Ishikawa (cell line): ENCODE measurements at regions not wholly inside any gene's neighbourhood (a gene's known extent, or its start where the extent isn't known, plus 50 kb on each side); places are given as distances from the start of the nearest gene placed in this dataset.

ENCODE experiments used
- CEBPB ChIP-seq: IDR thresholded peaks from 2 replicates; pipeline ENCODE4 v1.6.1; 2012
- CREB1 ChIP-seq: IDR thresholded peaks from 2 replicates; pipeline ENCODE4 v1.6.1; 2012; ENCODE audit warnings: low read depth
- EGR1 ChIP-seq: IDR thresholded peaks from 2 replicates; pipeline ENCODE4 v1.6.1; 2012
- EP300 ChIP-seq: IDR thresholded peaks from 2 replicates; pipeline ENCODE4 v1.6.1; 2012; ENCODE audit warnings: borderline replicate concordance
- FOXM1 ChIP-seq: IDR thresholded peaks from 2 replicates; pipeline ENCODE4 v1.6.1; 2012; ENCODE audit warnings: low read depth, borderline replicate concordance
- MAX ChIP-seq: IDR thresholded peaks from 2 replicates; pipeline ENCODE4 v1.6.1; 2012
- RAD21 ChIP-seq: IDR thresholded peaks from 2 replicates; pipeline ENCODE4 v1.6.1; 2012; ENCODE audit warnings: low read depth
- REST ChIP-seq: IDR thresholded peaks from 2 replicates; pipeline ENCODE4 v1.6.1; 2012; ENCODE audit warnings: low read depth, mild to moderate bottlenecking
- TAF1 ChIP-seq: IDR thresholded peaks from 2 replicates; pipeline ENCODE4 v1.6.1; 2012; ENCODE audit warnings: low read depth, mild to moderate bottlenecking
- TEAD4 ChIP-seq: IDR thresholded peaks from 2 replicates; pipeline ENCODE4 v1.6.1; 2012
- USF1 ChIP-seq: IDR thresholded peaks from 2 replicates; pipeline ENCODE4 v1.6.1; 2012
- YY1 ChIP-seq: IDR thresholded peaks from 2 replicates; pipeline ENCODE4 v1.6.1; 2012; ENCODE audit warnings: low read depth
- ZBTB7A ChIP-seq: IDR thresholded peaks from 2 replicates; pipeline ENCODE4 v1.6.1; 2012; ENCODE audit warnings: low read depth

GRCh38 chr5:155264809-155265208, 251.3 kb downstream of the KIF4B start:
- no peak for TF ChIP-seq EP300
- TF ChIP-seq ZBTB7A, result no peak
- TF ChIP-seq USF1, result no peak
- TF ChIP-seq REST, result no peak
- TF ChIP-seq TAF1, result no peak
- TF ChIP-seq RAD21, result no peak
- no peak for TF ChIP-seq MAX
- no peak for TF ChIP-seq CREB1
- no peak for TF ChIP-seq EGR1
- no peak for TF ChIP-seq CEBPB
- no peak for TF ChIP-seq YY1
- no peak for TF ChIP-seq TEAD4
- no peak for TF ChIP-seq FOXM1
